HG03060 (cell line): ENCODE measurements at regions not wholly inside any gene's neighbourhood (a gene's known extent, or its start where the extent isn't known, plus 50 kb on each side); places are given as distances from the start of the nearest gene placed in this dataset.
"Not testable (repeated sequence)": the region's sequence is repeated elsewhere in the genome, so short reads cannot be mapped to it uniquely, and the experiment has no call there.

Experiments
- ATAC-seq: cut with Tn5 transposase; IDR thresholded peaks from one replicate; pipeline ENCODE4 v1.9.1; 2021; ENCODE audit warnings: low read depth, moderate number of reproducible peaks; ENCODE audit not compliant: unreplicated experiment

DNA sequence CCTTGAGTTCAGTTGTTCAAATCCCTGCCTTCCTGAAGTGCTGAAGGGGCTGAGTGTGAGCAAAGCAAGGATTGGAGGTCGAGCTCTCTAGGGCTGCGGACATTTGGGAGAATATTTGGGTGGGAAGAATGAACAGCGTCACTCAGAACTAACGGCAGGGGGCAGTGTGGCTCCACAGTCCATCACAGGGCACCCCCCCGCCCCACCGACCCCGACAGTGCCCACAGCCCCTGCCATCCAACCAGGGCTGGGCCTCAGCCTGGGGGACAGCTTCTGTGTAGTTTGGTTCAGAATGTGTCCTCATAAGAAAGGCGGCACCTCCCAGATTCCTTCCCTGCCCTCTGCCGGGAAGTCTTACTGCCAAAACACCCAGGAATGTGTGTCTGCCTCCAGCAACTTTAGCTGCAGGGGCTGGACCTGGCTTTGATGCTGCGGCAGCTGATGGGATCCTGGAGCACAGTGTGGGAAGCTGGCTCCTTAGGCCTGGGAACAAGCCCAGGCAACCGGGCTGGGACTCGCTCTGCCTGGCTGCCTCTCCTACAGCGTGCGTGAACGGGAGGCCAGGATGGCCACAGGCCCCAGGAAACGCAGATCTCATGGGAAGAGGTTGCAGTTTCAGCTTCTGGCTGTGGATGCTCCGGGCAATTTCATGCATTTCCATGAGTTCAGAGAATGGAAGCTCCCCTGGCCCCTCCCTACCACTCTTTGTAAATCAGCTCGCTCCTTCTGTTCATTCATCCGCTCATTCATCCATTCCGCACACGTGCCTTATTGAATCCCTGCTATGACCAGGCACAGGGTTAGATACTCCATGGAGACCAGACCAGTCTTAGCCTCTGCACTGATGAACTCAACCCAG, 104.9 kb upstream of the TMPRSS2 start:
- ATAC-seq: no peak

GRCh38 chr21:41611966-41612606, 104.1 kb upstream of the TMPRSS2 start:
- no peak for ATAC-seq

- no peak for ATAC-seq
Measured at GRCh38 chr21:41611441-41611840, 103.5 kb upstream of the TMPRSS2 start.

DNA sequence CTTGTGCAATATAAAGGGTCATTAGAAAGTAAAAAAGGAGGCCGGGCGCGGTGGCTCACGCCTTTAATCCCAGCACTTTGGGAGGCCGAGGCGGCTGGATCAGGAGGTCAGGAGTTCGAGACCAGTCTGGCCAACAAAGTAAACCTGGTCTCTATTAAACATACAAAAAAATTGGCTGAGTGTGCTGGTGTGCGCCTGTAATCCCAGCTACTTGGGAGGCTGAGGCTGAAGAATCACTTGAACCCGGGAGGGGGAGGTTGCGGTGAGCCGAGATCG, 102.8 kb upstream of the TMPRSS2 start:
- not testable (repeated sequence) for ATAC-seq

GRCh38 chr21:41610042-41610839, 102.3 kb upstream of the TMPRSS2 start:
- no peak for ATAC-seq

DNA sequence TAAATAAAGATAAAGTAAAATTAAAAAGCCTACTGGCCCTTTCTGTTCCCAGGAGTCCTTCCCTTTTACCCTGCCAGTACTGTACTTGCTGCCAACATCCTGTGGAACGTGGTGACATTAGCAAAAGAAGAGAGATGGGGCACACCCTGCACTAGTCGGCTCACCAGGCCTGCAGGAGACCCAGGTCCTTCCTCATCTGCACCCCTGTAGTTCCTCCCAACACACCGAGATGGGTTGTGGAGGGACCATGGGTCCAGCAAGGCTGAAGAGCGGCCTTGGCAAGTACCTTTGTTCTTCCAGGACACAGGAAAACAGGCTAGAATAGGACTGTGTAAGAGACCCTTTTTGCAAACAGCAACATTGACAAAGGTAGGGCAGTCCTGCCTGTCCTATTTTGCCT, 98.7 kb upstream of the TMPRSS2 start:
- no peak for ATAC-seq

- no peak for ATAC-seq
Measured at GRCh38 chr21:41605934-41606285, 98.0 kb upstream of the TMPRSS2 start.

GRCh38 chr21:41605178-41605933, 97.4 kb upstream of the TMPRSS2 start:
- no peak for ATAC-seq

DNA sequence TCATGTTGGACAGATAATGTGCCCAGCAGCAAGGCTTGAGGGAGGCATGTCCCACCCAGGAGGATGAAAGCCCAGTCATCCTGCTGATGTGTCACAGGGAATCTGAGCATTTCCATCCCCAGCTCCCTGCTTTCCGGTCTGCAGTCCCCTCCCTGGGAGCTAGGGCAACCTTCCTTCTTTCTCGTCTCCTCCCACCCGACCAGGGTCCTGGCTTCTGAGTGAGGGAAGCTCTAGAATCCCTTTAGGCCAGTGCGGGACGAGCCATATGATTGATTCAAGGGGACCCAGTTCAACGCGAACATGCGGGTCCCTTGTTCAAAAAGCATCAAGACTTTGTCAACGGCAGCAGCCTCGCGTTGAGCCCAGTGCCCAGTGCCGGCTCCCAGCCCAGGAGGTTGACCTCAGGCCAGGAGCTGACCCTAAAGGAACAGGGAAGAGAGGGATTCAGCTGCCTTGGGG, 96.7 kb upstream of the TMPRSS2 start:
- no peak for ATAC-seq

GRCh38 chr21:41603476-41603875, 95.5 kb upstream of the TMPRSS2 start:
- no peak for ATAC-seq

DNA sequence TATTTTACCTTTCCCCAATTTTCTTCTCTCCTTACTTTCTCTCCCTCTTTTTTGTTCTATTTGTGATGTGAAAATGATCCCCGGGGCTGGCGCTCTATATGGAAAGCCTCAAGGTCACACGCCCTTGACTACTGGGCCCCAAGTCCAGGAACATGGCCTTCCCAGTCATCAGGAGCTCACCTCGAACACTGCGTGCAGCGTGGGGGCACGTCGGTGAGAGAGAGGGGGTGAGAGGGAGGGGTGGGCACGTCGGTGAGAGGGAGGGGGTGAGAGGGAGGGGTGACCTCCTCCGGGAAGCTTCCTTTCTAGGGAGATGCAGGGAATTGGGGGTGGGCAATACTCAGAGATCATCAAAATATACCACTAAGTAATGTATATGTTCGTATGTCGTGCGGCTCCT, 94.6 kb upstream of the TMPRSS2 start:
- no peak for ATAC-seq

DNA sequence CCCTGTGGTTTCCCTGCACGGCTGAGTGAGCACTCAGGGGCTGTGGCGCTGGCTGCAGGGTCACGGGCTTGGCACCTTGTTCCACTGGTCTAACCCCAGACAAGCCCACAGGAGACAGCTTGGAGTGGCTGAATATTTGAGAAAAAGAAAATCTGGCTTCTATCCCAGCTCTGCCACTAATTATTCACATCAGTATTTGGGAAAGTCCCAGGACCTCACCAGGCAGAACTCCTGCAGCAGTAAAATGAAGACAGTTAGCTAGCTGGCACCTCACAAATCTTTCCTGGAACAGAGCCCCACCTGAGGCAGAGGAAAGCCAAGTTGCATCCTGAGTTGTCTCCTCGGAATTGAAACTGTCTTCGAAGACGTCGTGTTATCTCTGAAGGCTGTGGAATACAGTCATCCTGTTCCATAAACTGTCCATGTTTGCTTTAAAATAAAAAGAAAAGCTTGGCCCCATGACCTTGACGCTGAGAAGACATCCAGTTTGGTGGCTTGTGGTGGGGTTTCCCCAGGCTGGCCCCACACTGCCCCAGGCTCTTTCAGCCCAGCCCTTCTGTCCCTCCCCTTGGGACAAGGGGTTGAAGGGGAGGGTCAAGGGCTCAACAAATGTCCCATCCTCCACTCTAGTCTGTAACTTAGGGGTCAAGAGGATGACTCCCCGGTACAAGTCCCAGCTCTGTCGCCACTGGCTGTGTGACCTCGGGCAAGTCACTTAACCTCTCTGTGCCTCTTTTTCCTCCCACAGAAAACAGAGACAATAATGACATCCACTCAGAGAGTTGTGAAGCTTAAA, 93.8 kb upstream of the TMPRSS2 start:
- no peak for ATAC-seq

- ATAC-seq: no peak
Measured at GRCh38 chr21:41600961-41601572, 93.1 kb upstream of the TMPRSS2 start.

DNA sequence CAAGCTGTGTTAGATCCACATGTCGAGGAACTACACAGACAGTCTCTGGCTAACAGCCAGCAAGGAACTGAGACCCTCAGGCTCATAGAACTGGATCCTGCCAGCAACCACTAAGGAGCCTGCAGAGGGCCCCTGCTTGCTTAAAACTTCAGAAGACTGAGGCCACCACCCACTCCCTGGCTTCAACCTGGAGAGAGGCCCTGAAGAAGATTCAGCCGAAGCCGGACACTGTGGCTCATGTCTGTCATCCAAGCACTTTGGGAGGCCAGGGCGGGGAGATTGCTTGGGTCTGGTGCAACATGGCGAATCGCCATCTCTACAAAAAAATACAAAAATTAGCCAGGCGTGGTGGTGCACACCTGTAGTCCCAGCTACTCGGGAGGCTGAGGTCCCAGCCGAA, 92.6 kb upstream of the TMPRSS2 start:
- ATAC-seq: no peak

DNA sequence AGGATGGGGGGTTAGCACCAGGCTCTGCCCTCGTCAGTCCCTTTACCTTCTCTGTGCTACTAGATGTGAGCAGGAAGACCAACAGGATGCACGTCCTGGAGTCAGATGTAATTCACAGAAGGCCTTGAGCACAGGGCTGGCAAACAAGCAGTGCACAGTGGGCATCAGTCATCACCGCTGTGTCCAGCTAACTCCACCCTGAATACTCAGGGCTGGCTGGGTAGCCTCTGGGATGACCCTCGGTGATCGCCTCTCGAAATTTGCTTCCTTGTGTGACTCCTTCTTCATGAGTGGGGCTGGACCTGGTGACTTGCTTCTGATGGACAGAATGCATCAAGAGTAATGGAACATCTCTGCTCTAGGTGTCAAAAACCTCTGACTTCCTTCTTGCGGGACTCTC, 92.2 kb upstream of the TMPRSS2 start:
- no peak for ATAC-seq

GRCh38 chr21:41598561-41599431, 90.8 kb upstream of the TMPRSS2 start:
- ATAC-seq: no peak

DNA sequence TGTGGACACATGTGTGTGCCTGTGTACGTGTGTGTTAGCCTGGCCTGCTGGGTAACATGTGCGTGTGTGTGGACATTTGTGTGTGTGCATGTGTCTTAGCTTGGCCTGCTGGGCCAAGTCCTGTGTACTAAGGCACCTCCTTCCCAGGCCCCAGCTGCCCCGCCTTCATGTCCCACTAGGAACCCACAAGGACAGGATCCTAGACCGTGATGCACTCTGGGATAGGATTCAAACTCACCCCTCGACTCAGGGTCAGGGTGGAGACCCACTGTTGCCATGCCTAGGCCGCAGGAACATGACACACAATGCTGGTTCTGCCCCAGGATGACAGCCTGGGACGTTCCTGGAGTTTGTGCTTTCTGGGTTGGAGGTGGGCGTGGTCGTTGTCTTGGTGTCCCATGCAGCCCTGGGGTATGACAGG, 89.9 kb upstream of the TMPRSS2 start:
- no peak for ATAC-seq

GRCh38 chr21:41597227-41597626, 89.3 kb upstream of the TMPRSS2 start:
- ATAC-seq: no peak
